ENCODE measurements at regions not wholly inside any gene's neighbourhood (a gene's known extent, or its start where the extent isn't known, plus 50 kb on each side); places are given as distances from the start of the nearest gene placed in this dataset.
"Not testable (repeated sequence)": the region's sequence is repeated elsewhere in the genome, so short reads cannot be mapped to it uniquely, and the experiment has no call there.

- not testable (repeated sequence) for H3K9me3 ChIP-seq (ENCODE audit: severe bottlenecking); ATAC-seq (ENCODE audit: low read depth); H3K4me1 ChIP-seq (ENCODE audit: insufficient read depth, poor library complexity, severe bottlenecking); H3K27me3 ChIP-seq (ENCODE audit: insufficient read depth, poor library complexity, severe bottlenecking); H3K27ac ChIP-seq (ENCODE audit: poor library complexity, severe bottlenecking); DNase-seq (ENCODE audit: low spot score); H3K4me3 ChIP-seq (ENCODE audit: severe bottlenecking); H3K36me3 ChIP-seq (ENCODE audit: low read depth)
Observed at GRCh38 chr17:15858082-15858481, 86.8 kb upstream of the ADORA2B start.

GRCh38 chr17:15860774-15861173 lies 84.2 kb upstream of the ADORA2B start:
- not testable (repeated sequence) for H3K9me3 ChIP-seq (ENCODE audit: severe bottlenecking); H3K36me3 ChIP-seq (ENCODE audit: low read depth); H3K27ac ChIP-seq (ENCODE audit: poor library complexity, severe bottlenecking); H3K27me3 ChIP-seq (ENCODE audit: insufficient read depth, poor library complexity, severe bottlenecking); H3K4me1 ChIP-seq (ENCODE audit: insufficient read depth, poor library complexity, severe bottlenecking); ATAC-seq (ENCODE audit: low read depth); H3K4me3 ChIP-seq (ENCODE audit: severe bottlenecking); DNase-seq (ENCODE audit: low spot score)

- not testable (repeated sequence) for H3K27ac ChIP-seq (ENCODE audit: poor library complexity, severe bottlenecking); H3K4me3 ChIP-seq (ENCODE audit: severe bottlenecking); H3K36me3 ChIP-seq (ENCODE audit: low read depth); DNase-seq (ENCODE audit: low spot score); H3K27me3 ChIP-seq (ENCODE audit: insufficient read depth, poor library complexity, severe bottlenecking); H3K9me3 ChIP-seq (ENCODE audit: severe bottlenecking); ATAC-seq (ENCODE audit: low read depth); H3K4me1 ChIP-seq (ENCODE audit: insufficient read depth, poor library complexity, severe bottlenecking)
Observed at GRCh38 chr17:15864061-15864460, 80.9 kb upstream of the ADORA2B start.

GRCh38 chr17:15864472-15864871 lies 80.5 kb upstream of the ADORA2B start:
- peak; percentile 36; the same call in 1 of the 3 replicates for ATAC-seq (ENCODE audit: low read depth)
- not testable (repeated sequence) for H3K27me3 ChIP-seq (ENCODE audit: insufficient read depth, poor library complexity, severe bottlenecking)

GRCh38 chr17:15866015-15866414 lies 78.9 kb upstream of the ADORA2B start:
- not testable (repeated sequence) for H3K9me3 ChIP-seq (ENCODE audit: severe bottlenecking); H3K4me3 ChIP-seq (ENCODE audit: severe bottlenecking); DNase-seq (ENCODE audit: low spot score); H3K27me3 ChIP-seq (ENCODE audit: insufficient read depth, poor library complexity, severe bottlenecking); ATAC-seq (ENCODE audit: low read depth); H3K27ac ChIP-seq (ENCODE audit: poor library complexity, severe bottlenecking); H3K36me3 ChIP-seq (ENCODE audit: low read depth); H3K4me1 ChIP-seq (ENCODE audit: insufficient read depth, poor library complexity, severe bottlenecking)

More at GRCh38 chr17:15864472-15864871, 80.5 kb upstream of the ADORA2B start:
- DNase-seq (ENCODE audit: low spot score); H3K9me3 ChIP-seq (ENCODE audit: severe bottlenecking); H3K36me3 ChIP-seq (ENCODE audit: low read depth); H3K27ac ChIP-seq (ENCODE audit: poor library complexity, severe bottlenecking); H3K4me3 ChIP-seq (ENCODE audit: severe bottlenecking); H3K4me1 ChIP-seq (ENCODE audit: insufficient read depth, poor library complexity, severe bottlenecking): not testable (repeated sequence)

- not testable (repeated sequence) for H3K27me3 ChIP-seq (ENCODE audit: insufficient read depth, poor library complexity, severe bottlenecking); H3K9me3 ChIP-seq (ENCODE audit: severe bottlenecking); H3K4me3 ChIP-seq (ENCODE audit: severe bottlenecking); DNase-seq (ENCODE audit: low spot score); ATAC-seq (ENCODE audit: low read depth); H3K27ac ChIP-seq (ENCODE audit: poor library complexity, severe bottlenecking); H3K36me3 ChIP-seq (ENCODE audit: low read depth); H3K4me1 ChIP-seq (ENCODE audit: insufficient read depth, poor library complexity, severe bottlenecking)
Observed at GRCh38 chr17:15867331-15867730, 77.6 kb upstream of the ADORA2B start.

GRCh38 chr17:15869868-15870267 lies 75.1 kb upstream of the ADORA2B start:
- H3K9me3 ChIP-seq (ENCODE audit: severe bottlenecking); H3K4me1 ChIP-seq (ENCODE audit: insufficient read depth, poor library complexity, severe bottlenecking); H3K36me3 ChIP-seq (ENCODE audit: low read depth); H3K27me3 ChIP-seq (ENCODE audit: insufficient read depth, poor library complexity, severe bottlenecking); DNase-seq (ENCODE audit: low spot score); H3K4me3 ChIP-seq (ENCODE audit: severe bottlenecking); H3K27ac ChIP-seq (ENCODE audit: poor library complexity, severe bottlenecking); ATAC-seq (ENCODE audit: low read depth): not testable (repeated sequence)

GRCh38 chr17:15872677-15873076 lies 72.3 kb upstream of the ADORA2B start:
- H3K4me3 ChIP-seq (ENCODE audit: severe bottlenecking); H3K27me3 ChIP-seq (ENCODE audit: insufficient read depth, poor library complexity, severe bottlenecking); DNase-seq (ENCODE audit: low spot score); ATAC-seq (ENCODE audit: low read depth); H3K9me3 ChIP-seq (ENCODE audit: severe bottlenecking); H3K36me3 ChIP-seq (ENCODE audit: low read depth); H3K4me1 ChIP-seq (ENCODE audit: insufficient read depth, poor library complexity, severe bottlenecking); H3K27ac ChIP-seq (ENCODE audit: poor library complexity, severe bottlenecking): not testable (repeated sequence)

- peak; percentile 53; the same call in 2 of the 3 replicates for ATAC-seq (ENCODE audit: low read depth)
Observed at GRCh38 chr17:15877882-15878500, 66.9 kb upstream of the ADORA2B start.

More at GRCh38 chr17:15877882-15878500, 66.9 kb upstream of the ADORA2B start:
- DNase-seq (ENCODE audit: low spot score); H3K9me3 ChIP-seq (ENCODE audit: severe bottlenecking); H3K4me3 ChIP-seq (ENCODE audit: severe bottlenecking); H3K36me3 ChIP-seq (ENCODE audit: low read depth); H3K4me1 ChIP-seq (ENCODE audit: insufficient read depth, poor library complexity, severe bottlenecking); H3K27ac ChIP-seq (ENCODE audit: poor library complexity, severe bottlenecking); H3K27me3 ChIP-seq (ENCODE audit: insufficient read depth, poor library complexity, severe bottlenecking): not testable (repeated sequence)
